ENCODE measurements at regions not wholly inside any gene's neighbourhood (a gene's known extent, or its start where the extent isn't known, plus 50 kb on each side); places are given as distances from the start of the nearest gene placed in this dataset.

- TF ChIP-seq CTCF (IDR thresholded peaks at IDR 0.05), result peak; percentile 39
- no peak for TF ChIP-seq EZH2 (IDR thresholded peaks at IDR 0.05)
- TF ChIP-seq EZH2phosphoT487 (IDR thresholded peaks at IDR 0.05), result no peak
Observed at GRCh38 chr1:82090104-82090503, 289.4 kb downstream of the ADGRL2 start.
